Neural progenitor cell (in vitro differentiated cells): ENCODE measurements at regions not wholly inside any gene's neighbourhood (a gene's known extent, or its start where the extent isn't known, plus 50 kb on each side); places are given as distances from the start of the nearest gene placed in this dataset.

ENCODE experiments used
- CTCF ChIP-seq: fragments of 200-600 bp; sonication (generic); IDR thresholded peaks from 2 replicates; pipeline ENCODE4 v1.5.1; 2017; ENCODE audit warnings: antibody characterized with exemption, mild to moderate bottlenecking
- EZH2 ChIP-seq: fragments of 200-600 bp; sonication (generic); IDR thresholded peaks from 2 replicates; pipeline ENCODE4 v1.6.1; 2017; ENCODE audit warnings: antibody characterized with exemption, mild to moderate bottlenecking, moderate library complexity

DNA sequence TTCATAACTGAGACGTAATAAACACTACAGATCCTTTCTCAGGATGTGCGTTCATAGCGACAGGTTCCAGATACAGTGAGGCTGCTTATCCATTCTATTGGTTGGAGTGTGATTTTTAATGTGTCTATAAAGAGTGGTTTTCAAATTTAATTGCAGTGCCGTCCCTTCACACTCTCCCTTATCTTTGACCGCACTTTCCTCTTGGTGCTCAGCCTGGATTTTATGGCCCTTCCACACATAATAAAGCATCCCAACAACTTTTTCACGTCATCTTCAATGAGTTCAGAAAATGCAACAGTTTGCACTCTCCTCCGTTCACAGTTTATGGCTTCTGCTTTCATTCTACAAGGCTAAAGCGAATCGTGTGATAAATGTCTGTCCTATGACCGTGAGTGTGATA is 1209.9 kb downstream of the BCL11B start:
- TF ChIP-seq EZH2 (no peak), CTCF (no peak)
